ENCODE measurements at regions not wholly inside any gene's neighbourhood (a gene's known extent, or its start where the extent isn't known, plus 50 kb on each side); places are given as distances from the start of the nearest gene placed in this dataset.

DNA sequence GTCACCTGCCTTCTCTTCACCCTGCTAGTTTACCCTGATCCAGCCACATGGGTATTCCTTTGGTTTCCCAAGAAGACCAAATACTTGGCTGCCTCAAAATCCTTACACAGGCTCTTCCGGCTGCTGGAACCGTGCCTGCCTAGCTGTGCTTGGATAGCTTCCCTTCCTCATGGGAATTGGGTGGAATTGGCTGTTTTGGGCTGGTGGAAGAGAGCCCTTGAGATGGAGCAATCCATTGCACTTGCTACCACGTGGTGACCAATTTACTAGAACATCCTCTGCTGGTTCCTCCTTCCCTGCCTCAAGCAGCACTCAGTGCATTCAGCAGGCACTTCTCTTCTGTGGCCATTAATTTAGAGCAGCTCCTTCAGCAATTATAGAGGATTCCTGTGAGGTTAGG, 119.3 kb upstream of the AP1S2 start:
- TF ChIP-seq EZH2 (IDR thresholded peaks at IDR 0.05) (no peak), POLR2AphosphoS5 (IDR thresholded peaks at IDR 0.05; ENCODE audit: borderline replicate concordance, low read depth, low read length) (no peak), FOXP2 (optimal IDR thresholded peaks at IDR 0.05; ENCODE audit: control extremely low read depth, extremely low read length, insufficient read depth) (no peak)

Measured in SK-N-MC (cell line).